K562 (cell line): ENCODE measurements at regions not wholly inside any gene's neighbourhood (a gene's known extent, or its start where the extent isn't known, plus 50 kb on each side); places are given as distances from the start of the nearest gene placed in this dataset.

Source experiments
- ATAC-seq: fragments of 200-7000 bp; cut with Tn5 transposase; 3 replicates; pipeline ENCODE4 v1.9.1; 2020; ENCODE audit warnings: moderate library complexity
- BruUV-seq: library from RNA; stranded (reverse); fragments of 400-500 nt; replicated peaks from 2 replicates; lab custom pipeline; 2021; lab: Mats Ljungman, UMichigan
- CTCF ChIA-PET: fragments of 300-600 bp; formaldehyde crosslinking; extraction: SDS; loops from one replicate; lab custom pipeline; 2021; ENCODE audit warnings: low intra/inter-chr PET ratio; lab: Yijun Ruan, JAX
- POLR2A ChIA-PET: fragments of 300-600, 350-650 bp; sonication (Branson Sonifier 250); formaldehyde crosslinking; extraction: SDS; loops from one replicate; lab custom pipeline; 2021; ENCODE audit warnings: antibody characterized with exemption, inconsistent platforms; lab: Yijun Ruan, JAX
- DNase-seq, 4 experiments: peaks; one replicate each; pipeline versions ENCODE4 v3.0.0 to v3.0.0-alpha.2; 2011 to 2018; ENCODE audit warnings: low spot score in 3 of 4, mixed read lengths in 3 of 4; ENCODE audit errors: extremely low read depth in 1 of 4
- FAIRE-seq: peaks from 2 replicates; lab custom pipeline; 2011; peaks lifted over from hg19 to GRCh38; lab: Jason Lieb, UNC
- H2AFZ ChIP-seq: 2 replicates; pipeline ENCODE4 v1.6.0; 2011; ENCODE audit warnings: low read depth, low read length, control low read depth, inconsistent platforms
- H3K27ac ChIP-seq: fragments of 200-600 bp; 3 replicates; pipeline ENCODE4 v1.8.0; 2011; ENCODE audit warnings: low read depth, mild to moderate bottlenecking, control low read depth, inconsistent platforms, low read length, moderate library complexity, mixed read lengths; ENCODE audit errors: extremely low read depth
- H3K27me3 ChIP-seq, 2 experiments: fragments of 300-600 bp in 1 of 2; 2 replicates in 1 of 2; 3 replicates in 1 of 2; pipeline versions ENCODE4 v1.6.0 to v1.8.0; 2011; ENCODE audit warnings: inconsistent platforms in 2 of 2, low read length in 2 of 2, mild to moderate bottlenecking in 1 of 2, mixed read lengths in 1 of 2, moderate library complexity in 1 of 2; ENCODE audit not compliant: control insufficient read depth in 2 of 2, insufficient read depth in 2 of 2
- H3K36me3 ChIP-seq: fragments of 300-600 bp; 3 replicates; pipeline ENCODE4 v1.8.0; 2011; ENCODE audit warnings: mild to moderate bottlenecking, low read length, inconsistent platforms; ENCODE audit not compliant: control insufficient read depth, insufficient read depth
- H3K4me1 ChIP-seq, 2 experiments: fragments of 200-600 bp in 1 of 2; replicated peaks in 1 of 2; 2 replicates in 1 of 2; 3 replicates in 1 of 2; pipeline versions ENCODE4 v1.5.1 to v1.8.0; 2011; ENCODE audit warnings: inconsistent platforms in 2 of 2, low read length in 2 of 2, mild to moderate bottlenecking in 1 of 2, mixed read lengths in 1 of 2, moderate library complexity in 1 of 2; ENCODE audit not compliant: control insufficient read depth in 2 of 2, insufficient read depth in 2 of 2
- H3K4me2 ChIP-seq: 2 replicates; pipeline ENCODE4 v1.6.1; 2011; ENCODE audit warnings: low read length, control low read depth, inconsistent platforms, mixed read lengths; ENCODE audit not compliant: insufficient read depth
- H3K4me3 ChIP-seq: fragments of 200-600 bp; sonication (generic), shearing (Covaris generic); 2 replicates; pipeline ENCODE4 v1.5.1; 2016; ENCODE audit warnings: control low read depth, inconsistent platforms
- H3K79me2 ChIP-seq: fragments of 200-600 bp; 3 replicates; pipeline ENCODE4 v1.8.0; 2011; ENCODE audit warnings: low read length, inconsistent platforms; ENCODE audit not compliant: control insufficient read depth, insufficient read depth
- H3K9ac ChIP-seq, 2 experiments: 2 replicates each; pipeline versions ENCODE4 v1.6.0 to v1.6.1; 2011; ENCODE audit warnings: low read depth in 2 of 2, low read length in 2 of 2, control low read depth in 1 of 2, inconsistent platforms in 1 of 2, mild to moderate bottlenecking in 1 of 2, mixed read lengths in 1 of 2; ENCODE audit not compliant: insufficient read depth in 1 of 2
- H3K9me1 ChIP-seq: one replicate; pipeline ENCODE4 v1.6.0; 2011; ENCODE audit warnings: inconsistent platforms, mild to moderate bottlenecking, low read length, moderate library complexity; ENCODE audit not compliant: control insufficient read depth, insufficient read depth
- H3K9me3 ChIP-seq: replicated peaks from 2 replicates; pipeline ENCODE4 v1.5.1; 2011; ENCODE audit warnings: low read depth, low read length, inconsistent platforms; ENCODE audit not compliant: control insufficient read depth, insufficient read depth
- H4K20me1 ChIP-seq: replicated peaks from 2 replicates; pipeline ENCODE4 v1.6.1; 2011; ENCODE audit warnings: low read length, inconsistent platforms, mixed read lengths; ENCODE audit not compliant: control insufficient read depth, insufficient read depth
- CEBPB ChIP-seq: fragments of 450-650 bp; IDR thresholded peaks from 2 replicates; pipeline ENCODE4 v1.6.1; 2016; ENCODE audit warnings: missing genetic modification characterization, missing compliant biosample characterization
- FOXJ3 ChIP-seq: sonication (generic); formaldehyde crosslinking; IDR thresholded peaks from 2 replicates; pipeline ENCODE4 v1.4.0; 2020; ENCODE audit warnings: mild to moderate bottlenecking, missing genetic modification reagents
- GATA2 ChIP-seq: sonication (generic); formaldehyde crosslinking; IDR thresholded peaks from 2 replicates; pipeline ENCODE4 v1.4.0; 2020; ENCODE audit warnings: mild to moderate bottlenecking, missing genetic modification reagents
- MAFG ChIP-seq: fragments of 450-650 bp; conservative IDR thresholded peaks from 2 replicates; pipeline ENCODE4 v1.6.1; 2016; ENCODE audit warnings: missing genetic modification characterization, missing compliant biosample characterization
- SUPT5H ChIP-seq: fragments of 450-650 bp; IDR thresholded peaks from 2 replicates; pipeline ENCODE4 v1.6.1; 2016
- U2AF2 ChIP-seq: fragments of 200-400 bp; formaldehyde crosslinking; optimal IDR thresholded peaks from 2 replicates; pipeline ENCODE3; 2017; ENCODE audit warnings: low read depth, mild to moderate bottlenecking, low read length
- XRCC4 ChIP-seq: IDR thresholded peaks from one replicate; pipeline ENCODE4 v1.6.1; 2011; ENCODE audit not compliant: insufficient read depth, insufficient read length; ENCODE audit errors: extremely low read depth
- ZBTB8A ChIP-seq: fragments of 450-650 bp; IDR thresholded peaks from 2 replicates; pipeline ENCODE4 v1.6.1; 2018; ENCODE audit warnings: mild to moderate bottlenecking, moderate library complexity; ENCODE audit not compliant: partially characterized antibody
- ZNF316 ChIP-seq: fragments of 450-650 bp; IDR thresholded peaks from 2 replicates; pipeline ENCODE4 v1.6.1; 2016
- ZNF76 ChIP-seq: fragments of 250-450 bp; sonication (Bioruptor Pico); IDR thresholded peaks from 2 replicates; pipeline ENCODE4 v1.4.0; 2020; ENCODE audit warnings: mild to moderate bottlenecking, moderate library complexity, borderline replicate concordance
- WGBS: fragments of 100-300 bp; shearing (Covaris generic); methylation state at CpG from one replicate; pipeline ENCODE4 v1.1.6; 2016; ENCODE audit warnings: low coverage, mixed read lengths; ENCODE audit not compliant: insufficient coverage; ENCODE audit errors: missing lambda C conversion rate; 5-methylcytosine and 5-hydroxymethylcytosine counted together
- in situ Hi-C: fragments of 300-500 bp; cut with MboI; formaldehyde crosslinking; loops from 4 replicates; pipeline ENCODE4 v1.15.0; 2018; ENCODE audit warnings: inconsistent platforms, mixed read lengths
- intact Hi-C: fragments of 100-400 bp; cut with micrococcal nuclease; formaldehyde crosslinking; loops from 2 replicates; pipeline ENCODE4 v1.14.2; 2022

GRCh38 chr13:47846886-47847285, 154.2 kb downstream of the SUCLA2 start:
- BruUV-seq, result no TSS peak
- no peak overlapping the region for H3K27ac ChIP-seq
- H3K4me2 ChIP-seq, result no peak overlapping the region
- no peaks in the 10 kb centered on the region for H4K20me1 ChIP-seq
- no peaks in the 10 kb centered on the region for H3K27me3 ChIP-seq
- H3K9me1 ChIP-seq, result no peaks in the 10 kb centered on the region
- CTCF ChIA-PET, result no interaction called here
- intact Hi-C loops (no loop called here), in situ Hi-C loops (no loop called here)
- POLR2A ChIA-PET, result interaction anchor here (0.7 kb wide), 1 partner anchor 14 kb away, joined by 3 read pairs; no protein-coding TSS in a partner anchor
- H3K36me3 ChIP-seq, result no peaks in the 10 kb centered on the region
- H3K79me2 ChIP-seq, result no peaks in the 10 kb centered on the region
- no peak for FAIRE-seq
- no peak for TF ChIP-seq GATA2 (CRISPR knock-in tag)
- no peak for TF ChIP-seq U2AF2
- no peak for TF ChIP-seq ZNF76 (CRISPR knock-in tag)
- no peak for TF ChIP-seq ZBTB8A
- no peak for TF ChIP-seq CEBPB (tag)
- TF ChIP-seq XRCC4, result no peak
- TF ChIP-seq MAFG, result no peak
- TF ChIP-seq ZNF316, result no peak
- H3K9ac ChIP-seq, result no peak overlapping the region
- H3K9me3 ChIP-seq, result no peaks in the 10 kb centered on the region
- no peaks in the 10 kb centered on the region; a peak in 1 of 5 replicates for H3K4me1 ChIP-seq
- WGBS, result 0% methylated on average over 4 of the region's 4 CpGs
- no peak overlapping the region for H2AFZ ChIP-seq
- no peak for ATAC-seq
- H3K4me3 ChIP-seq, result no peak overlapping the region
- no peak for DNase-seq

GRCh38 chr13:47845981-47846380, 155.1 kb downstream of the SUCLA2 start:
- H3K4me2 ChIP-seq, result no peak overlapping the region
- H3K79me2 ChIP-seq, result no peaks in the 10 kb centered on the region
- H3K9me3 ChIP-seq, result no peaks in the 10 kb centered on the region
- no peak overlapping the region for H2AFZ ChIP-seq
- no peaks in the 10 kb centered on the region; a peak in 1 of 5 replicates for H3K4me1 ChIP-seq
- intact Hi-C loops (no loop called here), in situ Hi-C loops (no loop called here)
- no TSS peak for BruUV-seq
- 0% methylated on average over 1 of the region's 1 CpG for WGBS
- H3K36me3 ChIP-seq, result no peaks in the 10 kb centered on the region
- POLR2A ChIA-PET, result no interaction called here
- H3K27me3 ChIP-seq, result no peaks in the 10 kb centered on the region
- no peak overlapping the region for H3K27ac ChIP-seq
- H3K4me3 ChIP-seq, result no peak overlapping the region
- FAIRE-seq (no peak), DNase-seq (no peak), ATAC-seq (no peak)
- no peaks in the 10 kb centered on the region for H3K9me1 ChIP-seq
- CTCF ChIA-PET, result no interaction called here
- no peaks in the 10 kb centered on the region for H4K20me1 ChIP-seq
- TF ChIP-seq FOXJ3 (no peak), SUPT5H (no peak)
- H3K9ac ChIP-seq, result no peak overlapping the region
